ENCODE measurements at regions not wholly inside any gene's neighbourhood (a gene's known extent, or its start where the extent isn't known, plus 50 kb on each side); places are given as distances from the start of the nearest gene placed in this dataset.
A peak's percentile ranks its signal among the peaks of the same experiment; 100 is the strongest.

GRCh38 chr12:70185301-70185700 lies 57.9 kb upstream of the CNOT2 start:
- no peaks in the 10 kb centered on the region for H3K36me3 ChIP-seq (replicated peaks)
- H3K27ac ChIP-seq, result no peak overlapping the region
- in situ Hi-C loops (cut with HindIII; ENCODE audit: low pct_ligation_motif_present, low sequenced_read_pairs), result no loop called here
- no peaks in the 10 kb centered on the region for H3K27me3 ChIP-seq (replicated peaks)
- no peak for DNase-seq
- TF ChIP-seq, protein P1, sequence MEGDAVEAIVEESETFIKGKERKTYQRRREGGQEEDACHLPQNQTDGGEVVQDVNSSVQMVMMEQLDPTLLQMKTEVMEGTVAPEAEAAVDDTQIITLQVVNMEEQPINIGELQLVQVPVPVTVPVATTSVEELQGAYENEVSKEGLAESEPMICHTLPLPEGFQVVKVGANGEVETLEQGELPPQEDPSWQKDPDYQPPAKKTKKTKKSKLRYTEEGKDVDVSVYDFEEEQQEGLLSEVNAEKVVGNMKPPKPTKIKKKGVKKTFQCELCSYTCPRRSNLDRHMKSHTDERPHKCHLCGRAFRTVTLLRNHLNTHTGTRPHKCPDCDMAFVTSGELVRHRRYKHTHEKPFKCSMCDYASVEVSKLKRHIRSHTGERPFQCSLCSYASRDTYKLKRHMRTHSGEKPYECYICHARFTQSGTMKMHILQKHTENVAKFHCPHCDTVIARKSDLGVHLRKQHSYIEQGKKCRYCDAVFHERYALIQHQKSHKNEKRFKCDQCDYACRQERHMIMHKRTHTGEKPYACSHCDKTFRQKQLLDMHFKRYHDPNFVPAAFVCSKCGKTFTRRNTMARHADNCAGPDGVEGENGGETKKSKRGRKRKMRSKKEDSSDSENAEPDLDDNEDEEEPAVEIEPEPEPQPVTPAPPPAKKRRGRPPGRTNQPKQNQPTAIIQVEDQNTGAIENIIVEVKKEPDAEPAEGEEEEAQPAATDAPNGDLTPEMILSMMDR (IDR thresholded peaks at IDR 0.05; ENCODE audit: low read depth, low read length, missing control alignments), result no peak
- no peak overlapping the region for H3K4me3 ChIP-seq (ENCODE audit: low read depth, low read length)

- no peak for DNase-seq
- in situ Hi-C loops (cut with HindIII; ENCODE audit: low pct_ligation_motif_present, low sequenced_read_pairs), result no loop called here
- H3K27me3 ChIP-seq (replicated peaks), result no peaks in the 10 kb centered on the region
These were observed 56.8 kb upstream of the CNOT2 start for GRCh38 chr12:70186436-70186835.

GRCh38 chr12:70190262-70191010 lies 52.8 kb upstream of the CNOT2 start:
- in situ Hi-C loops (cut with HindIII; ENCODE audit: low pct_ligation_motif_present, low sequenced_read_pairs), result no loop called here
- peak; percentile 37 for DNase-seq

More at GRCh38 chr12:70186436-70186835, 56.8 kb upstream of the CNOT2 start:
- Histone ChIP-seq H3K4me3 (ENCODE audit: low read depth, low read length) (no peak overlapping the region), H3K27ac (no peak overlapping the region), H3K36me3 (replicated peaks) (no peaks in the 10 kb centered on the region)
- TF ChIP-seq, protein P1 (IDR thresholded peaks at IDR 0.05; ENCODE audit: low read depth, low read length, missing control alignments), result no peak

More at GRCh38 chr12:70190262-70191010, 52.8 kb upstream of the CNOT2 start:
- Histone ChIP-seq H3K4me3 (ENCODE audit: low read depth, low read length) (no peak overlapping the region), H3K27me3 (replicated peaks) (no peaks in the 10 kb centered on the region), H3K36me3 (replicated peaks) (no peaks in the 10 kb centered on the region), H3K27ac (no peak overlapping the region)
- TF ChIP-seq, protein P1 (IDR thresholded peaks at IDR 0.05; ENCODE audit: low read depth, low read length, missing control alignments), result no peak
